Brain microvascular endothelial cell (primary cell): ENCODE measurements at regions not wholly inside any gene's neighbourhood (a gene's known extent, or its start where the extent isn't known, plus 50 kb on each side); places are given as distances from the start of the nearest gene placed in this dataset.

Experiments
- DNase-seq: peaks from one replicate; pipeline ENCODE4 v3.0.0-alpha.2; 2020
- H3K27ac ChIP-seq: fragments of 250-450 bp; sonication (Bioruptor Pico); 2 replicates; pipeline ENCODE4 v1.5.1; 2020; ENCODE audit warnings: mild to moderate bottlenecking, moderate library complexity
- H3K27me3 ChIP-seq: fragments of 250-450 bp; sonication (Bioruptor Pico); replicated peaks from 2 replicates; pipeline ENCODE4 v1.5.1; 2020; ENCODE audit warnings: mild to moderate bottlenecking
- H3K36me3 ChIP-seq: fragments of 250-450 bp; sonication (Bioruptor Pico); replicated peaks from 2 replicates; pipeline ENCODE4 v1.5.1; 2020; ENCODE audit warnings: mild to moderate bottlenecking
- H3K4me3 ChIP-seq: 2 replicates; pipeline ENCODE4 v1.5.1; 2011; ENCODE audit warnings: low read depth, mild to moderate bottlenecking, control low read depth, low read length, moderate library complexity
- CTCF ChIP-seq: IDR thresholded peaks from 2 replicates; pipeline ENCODE4 v1.5.1; 2011; ENCODE audit warnings: low read depth, mild to moderate bottlenecking, moderate library complexity, low read length, control low read depth, inconsistent platforms; ENCODE audit errors: missing control alignments
- in situ Hi-C: cut with HindIII; loops from 2 replicates; pipeline ENCODE4 v1.10.0; 2017; ENCODE audit warnings: low sequenced_read_pairs, low pct_ligation_motif_present

GRCh38 chr12:93274937-93275336, 102.8 kb upstream of the NUDT4 start:
- no peak for DNase-seq
- in situ Hi-C loops: no loop called here
- no peak for TF ChIP-seq CTCF

DNA sequence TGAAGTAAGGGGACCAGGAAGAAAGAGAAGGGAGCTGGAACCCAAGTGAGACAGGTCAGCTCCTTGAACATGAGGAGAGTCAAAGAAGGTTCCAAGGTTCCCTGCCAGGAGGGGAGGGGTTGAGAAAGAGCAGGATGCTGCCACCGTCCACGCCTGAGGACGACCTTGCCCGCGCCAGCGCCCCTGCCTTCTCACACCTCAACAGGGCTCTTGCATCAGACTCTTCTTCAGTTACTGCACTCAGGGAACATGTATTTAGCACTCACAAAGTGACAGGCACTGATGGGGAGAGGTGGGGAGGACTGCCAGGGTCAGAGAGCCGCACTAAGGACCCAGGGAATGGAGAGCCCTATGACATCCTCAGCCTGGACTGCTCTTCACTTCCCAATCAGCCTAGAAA, 102.1 kb upstream of the NUDT4 start:
- H3K4me3 ChIP-seq: no peak overlapping the region
- H3K27me3 ChIP-seq: no peaks in the 10 kb centered on the region
- no peak overlapping the region for H3K27ac ChIP-seq
- no peak for DNase-seq
- in situ Hi-C loops: no loop called here
- no peak for TF ChIP-seq CTCF
- H3K36me3 ChIP-seq: no peaks in the 10 kb centered on the region

More at GRCh38 chr12:93274937-93275336, 102.8 kb upstream of the NUDT4 start:
- Histone ChIP-seq H3K27ac (no peak overlapping the region), H3K27me3 (no peaks in the 10 kb centered on the region), H3K36me3 (no peaks in the 10 kb centered on the region), H3K4me3 (no peak overlapping the region)

DNA sequence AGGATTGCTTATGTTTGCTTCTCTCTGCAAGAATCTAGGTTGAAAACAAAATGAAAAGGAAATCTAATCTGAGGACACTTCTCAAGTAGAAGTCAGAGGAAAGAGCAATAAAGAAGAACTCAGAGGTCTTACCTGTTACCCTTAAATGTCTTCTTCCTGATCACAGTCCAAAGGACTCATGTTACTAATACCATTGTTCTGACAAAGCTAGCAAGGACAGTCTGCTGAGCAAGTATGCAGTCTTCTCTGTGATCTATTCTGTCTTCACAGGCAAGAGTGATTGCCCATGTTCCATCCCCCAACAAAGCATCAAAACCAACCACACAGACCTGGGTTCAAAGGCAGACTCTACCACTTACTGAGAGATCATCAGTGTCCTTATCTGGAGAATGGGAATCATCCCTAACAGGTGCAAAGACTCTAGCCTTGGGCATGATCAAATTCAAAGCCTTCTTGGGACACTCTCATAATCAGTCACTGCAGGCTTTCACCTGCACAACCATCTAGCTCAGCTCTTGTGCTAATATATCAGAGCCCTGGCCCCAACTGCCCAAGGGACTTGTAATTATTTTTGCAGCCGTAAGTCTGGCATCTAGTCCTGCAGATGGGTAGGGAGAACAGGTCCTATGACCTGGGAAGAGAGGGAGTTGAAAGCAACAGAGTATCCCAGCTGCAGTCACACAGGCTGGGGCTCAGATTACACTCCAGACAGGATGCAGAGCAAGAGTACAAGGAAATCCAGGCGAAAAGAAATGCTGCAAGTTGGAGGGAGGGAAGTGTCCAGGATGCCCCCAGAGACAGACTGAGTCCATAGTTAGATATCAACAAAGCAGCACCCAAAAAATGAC, 97.9 kb upstream of the NUDT4 start:
- H3K27ac ChIP-seq: no peak overlapping the region
- in situ Hi-C loops: no loop called here
- DNase-seq: peak; percentile 5
- no peak for TF ChIP-seq CTCF
- H3K4me3 ChIP-seq: no peak overlapping the region
- H3K36me3 ChIP-seq: no peaks in the 10 kb centered on the region
- H3K27me3 ChIP-seq: no peaks in the 10 kb centered on the region

DNA sequence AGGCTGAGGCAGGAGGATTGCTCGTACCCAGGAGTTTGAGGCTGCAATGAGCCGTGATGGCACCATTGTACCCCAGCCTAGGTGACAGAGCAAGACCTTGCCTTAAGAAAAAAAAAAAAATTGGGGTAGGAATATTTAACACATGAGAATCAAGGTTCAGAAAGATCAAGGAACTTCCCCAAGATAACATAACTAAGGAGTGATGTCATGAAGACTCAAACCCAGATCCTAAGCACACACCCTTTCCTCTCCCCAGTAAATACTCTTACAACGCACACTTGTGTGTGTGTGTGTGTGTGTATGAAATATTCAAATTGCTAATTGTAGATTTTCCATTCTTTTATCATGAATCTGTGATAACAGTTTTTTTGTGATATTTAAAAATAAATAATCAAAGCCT, 90.6 kb upstream of the NUDT4 start:
- DNase-seq: no peak
- in situ Hi-C loops: no loop called here
- no peak for TF ChIP-seq CTCF
- Histone ChIP-seq H3K36me3 (no peaks in the 10 kb centered on the region), H3K27ac (no peak overlapping the region), H3K4me3 (no peak overlapping the region), H3K27me3 (no peaks in the 10 kb centered on the region)

- no peaks in the 10 kb centered on the region for H3K36me3 ChIP-seq
- H3K4me3 ChIP-seq: no peak overlapping the region
- no peaks in the 10 kb centered on the region for H3K27me3 ChIP-seq
- no peak for DNase-seq
- in situ Hi-C loops: no loop called here
- no peak for TF ChIP-seq CTCF
- H3K27ac ChIP-seq: no peak overlapping the region
Observed at GRCh38 chr12:93288626-93289025, 89.1 kb upstream of the NUDT4 start.

DNA sequence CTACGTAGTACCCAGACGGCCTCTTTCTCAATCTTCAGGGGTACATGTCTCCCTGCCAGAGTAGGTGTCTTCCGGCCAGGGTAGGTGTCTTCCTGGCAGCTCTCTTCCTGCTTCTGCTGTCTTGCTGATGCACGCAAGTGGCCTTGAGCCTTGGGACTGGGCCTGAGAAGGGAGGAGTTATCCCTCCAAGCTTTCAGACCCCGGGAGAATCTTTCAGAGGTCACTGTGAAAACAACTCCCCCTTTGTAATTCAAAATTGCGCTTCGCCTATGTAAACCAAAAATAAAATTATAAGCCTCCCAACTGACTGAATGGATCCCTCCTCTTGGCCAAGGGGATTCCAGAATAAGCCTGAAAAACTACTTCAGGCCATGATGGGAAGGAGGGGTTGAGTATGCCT, 87.3 kb upstream of the NUDT4 start:
- H3K4me3 ChIP-seq: no peak overlapping the region
- no peaks in the 10 kb centered on the region for H3K27me3 ChIP-seq
- TF ChIP-seq CTCF: no peak
- in situ Hi-C loops: no loop called here
- no peak overlapping the region for H3K27ac ChIP-seq
- H3K36me3 ChIP-seq: no peaks in the 10 kb centered on the region
- DNase-seq: no peak
